ENCODE measurements at regions not wholly inside any gene's neighbourhood (a gene's known extent, or its start where the extent isn't known, plus 50 kb on each side); places are given as distances from the start of the nearest gene placed in this dataset.

DNA sequence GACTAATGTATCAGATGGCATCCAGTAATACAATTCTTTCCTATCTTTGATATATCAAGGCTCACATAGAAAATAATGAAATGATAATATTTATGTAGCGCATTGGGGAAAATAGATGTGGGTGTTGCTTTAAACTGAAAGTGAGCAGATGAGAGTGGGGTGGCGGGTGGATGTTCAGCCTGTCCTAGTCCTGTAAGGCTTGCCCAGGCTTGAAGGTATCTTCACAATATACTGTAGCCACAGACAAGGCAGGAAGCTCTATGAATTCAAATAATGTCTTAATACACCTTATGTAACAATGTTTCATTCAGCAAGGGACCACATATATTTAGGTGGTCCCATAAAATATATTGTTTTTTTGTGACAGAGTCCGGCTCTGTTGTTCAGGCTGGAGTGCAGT lies 334.9 kb upstream of the NAALADL2 start:
- H3K27ac ChIP-seq (ENCODE audit: insufficient read depth, low read depth, low read length), result no peak overlapping the region
- FAIRE-seq, result no peak
- intact Hi-C loops (cut with micrococcal nuclease) (no loop called here), dilution Hi-C loops (cut with MboI; ENCODE audit: extremely low pct_ligation_motif_present, low sequenced_read_pairs) (no loop called here)
- no peak for DNase-seq (ENCODE audit: low read depth, low spot score)
- no peaks in the 10 kb centered on the region for H3K79me2 ChIP-seq (ENCODE audit: control insufficient read depth, insufficient read depth, low read length)
- H4K20me1 ChIP-seq (replicated peaks; ENCODE audit: control insufficient read depth, extremely low read depth, insufficient read depth, low read length), result no peaks in the 10 kb centered on the region
- POLR2A ChIA-PET, result no interaction called here
- no peaks in the 10 kb centered on the region for H3K9me3 ChIP-seq (replicated peaks; ENCODE audit: control insufficient read depth, insufficient read depth, low read length)
- no peaks in the 10 kb centered on the region for H3K27me3 ChIP-seq (ENCODE audit: control insufficient read depth in 2 of 2, insufficient read depth in 2 of 2, low read length in 2 of 2)
- no TSS peak for BruUV-seq (replicated peaks)
- H3K9ac ChIP-seq (replicated peaks; ENCODE audit: extremely low read depth, insufficient read depth, low read length), result no peak overlapping the region
- H3K4me3 ChIP-seq (replicated peaks in 1 of 3; ENCODE audit: insufficient read depth in 1 of 3, low read depth in 1 of 3, low read length in 3 of 3), result no peak overlapping the region
- TF ChIP-seq POLR2AphosphoS5 (IDR thresholded peaks at IDR 0.05; ENCODE audit: insufficient read depth, low read depth, low read length), result no peak
- no peak for TF ChIP-seq GATA2 (IDR thresholded peaks at IDR 0.05; ENCODE audit: insufficient read depth, insufficient read length, low read depth, low read length)
- TF ChIP-seq, protein P1, sequence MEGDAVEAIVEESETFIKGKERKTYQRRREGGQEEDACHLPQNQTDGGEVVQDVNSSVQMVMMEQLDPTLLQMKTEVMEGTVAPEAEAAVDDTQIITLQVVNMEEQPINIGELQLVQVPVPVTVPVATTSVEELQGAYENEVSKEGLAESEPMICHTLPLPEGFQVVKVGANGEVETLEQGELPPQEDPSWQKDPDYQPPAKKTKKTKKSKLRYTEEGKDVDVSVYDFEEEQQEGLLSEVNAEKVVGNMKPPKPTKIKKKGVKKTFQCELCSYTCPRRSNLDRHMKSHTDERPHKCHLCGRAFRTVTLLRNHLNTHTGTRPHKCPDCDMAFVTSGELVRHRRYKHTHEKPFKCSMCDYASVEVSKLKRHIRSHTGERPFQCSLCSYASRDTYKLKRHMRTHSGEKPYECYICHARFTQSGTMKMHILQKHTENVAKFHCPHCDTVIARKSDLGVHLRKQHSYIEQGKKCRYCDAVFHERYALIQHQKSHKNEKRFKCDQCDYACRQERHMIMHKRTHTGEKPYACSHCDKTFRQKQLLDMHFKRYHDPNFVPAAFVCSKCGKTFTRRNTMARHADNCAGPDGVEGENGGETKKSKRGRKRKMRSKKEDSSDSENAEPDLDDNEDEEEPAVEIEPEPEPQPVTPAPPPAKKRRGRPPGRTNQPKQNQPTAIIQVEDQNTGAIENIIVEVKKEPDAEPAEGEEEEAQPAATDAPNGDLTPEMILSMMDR (IDR thresholded peaks at IDR 0.05; ENCODE audit: extremely low read depth in 1 of 2, insufficient read depth in 1 of 2, low read depth in 1 of 2, low read length in 2 of 2), result no peak
- no peak for TF ChIP-seq JUN (IDR thresholded peaks at IDR 0.05; ENCODE audit: borderline replicate concordance, insufficient read depth, insufficient read length, low read depth)
- no peak for TF ChIP-seq POLR2A (IDR thresholded peaks at IDR 0.05; ENCODE audit: low read depth, low read length)
- TF ChIP-seq MYC (IDR thresholded peaks at IDR 0.05; ENCODE audit: low read depth, low read length), result no peak
- no peak for TF ChIP-seq EZH2 (IDR thresholded peaks at IDR 0.05; ENCODE audit: borderline replicate concordance, low read depth, low read length, severe bottlenecking)
- no peaks in the 10 kb centered on the region for H3K36me3 ChIP-seq (ENCODE audit: control insufficient read depth in 2 of 2, extremely low read depth in 1 of 2, insufficient read depth in 2 of 2, low read length in 2 of 2)
- no peak overlapping the region for H2AFZ ChIP-seq (ENCODE audit: low read depth, low read length)
- H3K4me2 ChIP-seq (ENCODE audit: insufficient read depth, low read length), result no peak overlapping the region
- H3K9me1 ChIP-seq (replicated peaks; ENCODE audit: control insufficient read depth, extremely low read depth, insufficient read depth, low read length), result no peaks in the 10 kb centered on the region
- no peaks in the 10 kb centered on the region for H3K4me1 ChIP-seq (ENCODE audit: control insufficient read depth, extremely low read depth, insufficient read depth, low read length)
- CTCF ChIA-PET, result no interaction called here

DNA sequence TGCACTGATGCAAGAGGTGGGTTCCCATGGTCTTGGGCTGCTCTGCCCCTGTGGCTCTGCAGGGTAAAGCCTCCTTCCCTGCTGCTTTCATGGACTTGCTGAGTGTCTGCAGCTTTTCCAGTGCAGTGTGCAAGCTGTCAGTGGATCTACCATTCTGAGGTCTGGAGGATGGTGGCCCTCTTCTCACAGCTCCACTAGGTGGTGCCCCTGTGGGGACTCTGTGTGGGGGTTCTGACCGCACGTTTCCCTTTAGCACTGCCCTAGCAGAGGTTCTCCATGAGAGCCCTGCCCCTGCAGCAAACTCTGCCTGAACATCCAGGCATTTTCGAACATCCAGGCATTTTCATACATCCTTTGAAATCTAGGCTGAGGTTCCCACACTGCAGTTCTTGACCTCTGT lies 329.8 kb upstream of the NAALADL2 start:
- TF ChIP-seq GATA2 (IDR thresholded peaks at IDR 0.05; ENCODE audit: insufficient read depth, insufficient read length, low read depth, low read length), result no peak
- no peak for TF ChIP-seq FOS (IDR thresholded peaks at IDR 0.05; ENCODE audit: borderline replicate concordance, insufficient read depth, low read length)
- no peak for TF ChIP-seq POLR2AphosphoS5 (IDR thresholded peaks at IDR 0.05; ENCODE audit: insufficient read depth, low read depth, low read length)
- TF ChIP-seq, protein P2, sequence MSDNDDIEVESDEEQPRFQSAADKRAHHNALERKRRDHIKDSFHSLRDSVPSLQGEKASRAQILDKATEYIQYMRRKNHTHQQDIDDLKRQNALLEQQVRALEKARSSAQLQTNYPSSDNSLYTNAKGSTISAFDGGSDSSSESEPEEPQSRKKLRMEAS (IDR thresholded peaks at IDR 0.05; ENCODE audit: insufficient read depth, insufficient read length), result no peak
- TF ChIP-seq MYC (IDR thresholded peaks at IDR 0.05; ENCODE audit: low read depth, low read length), result no peak
- no peak for TF ChIP-seq JUN (IDR thresholded peaks at IDR 0.05; ENCODE audit: borderline replicate concordance, insufficient read depth, insufficient read length, low read depth)
- TF ChIP-seq, protein P1 (IDR thresholded peaks at IDR 0.05; ENCODE audit: extremely low read depth in 1 of 2, insufficient read depth in 1 of 2, low read depth in 1 of 2, low read length in 2 of 2), result no peak
- no peak for TF ChIP-seq EZH2 (IDR thresholded peaks at IDR 0.05; ENCODE audit: borderline replicate concordance, low read depth, low read length, severe bottlenecking)
- no peak for TF ChIP-seq POLR2A (IDR thresholded peaks at IDR 0.05; ENCODE audit: low read depth, low read length)

More for the DNA sequence above, 329.8 kb upstream of the NAALADL2 start:
- Histone ChIP-seq H3K9me3 (replicated peaks; ENCODE audit: control insufficient read depth, insufficient read depth, low read length) (no peaks in the 10 kb centered on the region), H3K36me3 (ENCODE audit: control insufficient read depth in 2 of 2, extremely low read depth in 1 of 2, insufficient read depth in 2 of 2, low read length in 2 of 2) (no peaks in the 10 kb centered on the region), H2AFZ (ENCODE audit: low read depth, low read length) (no peak overlapping the region), H3K79me2 (ENCODE audit: control insufficient read depth, insufficient read depth, low read length) (no peaks in the 10 kb centered on the region), H3K27me3 (ENCODE audit: control insufficient read depth in 2 of 2, insufficient read depth in 2 of 2, low read length in 2 of 2) (no peaks in the 10 kb centered on the region), H4K20me1 (replicated peaks; ENCODE audit: control insufficient read depth, extremely low read depth, insufficient read depth, low read length) (no peaks in the 10 kb centered on the region), H3K27ac (ENCODE audit: insufficient read depth, low read depth, low read length) (no peak overlapping the region), H3K4me3 (replicated peaks in 1 of 3; ENCODE audit: insufficient read depth in 1 of 3, low read depth in 1 of 3, low read length in 3 of 3) (no peak overlapping the region), H3K9me1 (replicated peaks; ENCODE audit: control insufficient read depth, extremely low read depth, insufficient read depth, low read length) (no peaks in the 10 kb centered on the region), H3K4me2 (ENCODE audit: insufficient read depth, low read length) (no peak overlapping the region), H3K4me1 (ENCODE audit: control insufficient read depth, extremely low read depth, insufficient read depth, low read length) (no peaks in the 10 kb centered on the region), H3K9ac (replicated peaks; ENCODE audit: extremely low read depth, insufficient read depth, low read length) (no peak overlapping the region)
- no peak for FAIRE-seq
- dilution Hi-C loops (cut with MboI; ENCODE audit: extremely low pct_ligation_motif_present, low sequenced_read_pairs), result no loop called here
- no peak for DNase-seq (ENCODE audit: low read depth, low spot score)
- POLR2A ChIA-PET, result no interaction called here
- intact Hi-C loops (cut with micrococcal nuclease), result no loop called here
- CTCF ChIA-PET, result no interaction called here
- no TSS peak for BruUV-seq (replicated peaks)

Measured in endothelial cell of umbilical vein (primary cell).